Liver (tissue), 3 donors: ENCODE measurements at regions not wholly inside any gene's neighbourhood (a gene's known extent, or its start where the extent isn't known, plus 50 kb on each side); places are given as distances from the start of the nearest gene placed in this dataset.
"Not testable (repeated sequence)": the region's sequence is repeated elsewhere in the genome, so short reads cannot be mapped to it uniquely, and the experiment has no call there.

ENCODE experiments used
- EGR1 ChIP-seq, 2 donors: IDR thresholded peaks; 2 replicates each; pipeline ENCODE4 v1.6.1; 2016 to 2018; ENCODE audit warnings: antibody characterized with exemption in 2 of 2, low read depth in 2 of 2
- GABPA ChIP-seq, 2 donors: IDR thresholded peaks in 1 of 2; conservative IDR thresholded peaks in 1 of 2; 2 replicates each; pipeline ENCODE4 v1.6.1; 2016; ENCODE audit warnings: antibody characterized with exemption in 2 of 2, mild to moderate bottlenecking in 1 of 2, moderate library complexity in 1 of 2
- HNF4A ChIP-seq, 2 donors: conservative IDR thresholded peaks; 2 replicates each; pipeline ENCODE4 v1.6.1; 2016; ENCODE audit warnings: antibody characterized with exemption in 2 of 2, mild to moderate bottlenecking in 2 of 2
- JUND ChIP-seq, 2 donors: IDR thresholded peaks; 2 replicates each; pipeline ENCODE4 v1.6.1; 2016; ENCODE audit warnings: antibody characterized with exemption in 2 of 2
- RAD21 ChIP-seq, 2 donors: IDR thresholded peaks; 2 replicates each; pipeline ENCODE4 v1.6.1; 2016; ENCODE audit warnings: antibody characterized with exemption in 2 of 2, mild to moderate bottlenecking in 2 of 2
- SP1 ChIP-seq: IDR thresholded peaks from 2 replicates; pipeline ENCODE4 v1.6.1; 2018; ENCODE audit warnings: antibody characterized with exemption, mild to moderate bottlenecking
- TAF1 ChIP-seq: conservative IDR thresholded peaks from 2 replicates; pipeline ENCODE4 v1.6.1; 2016; ENCODE audit warnings: antibody characterized with exemption, mild to moderate bottlenecking
- TF ChIP-seq, protein P1 (sequence below): fragments of 150-350 bp; IDR thresholded peaks from 2 replicates; pipeline ENCODE4 v1.5.1; 2017; ENCODE audit warnings: improper control_type of control experiment, low read depth, low read length; ENCODE audit not compliant: missing input control
- TF ChIP-seq, protein P2 (sequence below): IDR thresholded peaks from 2 replicates; pipeline ENCODE4 v1.6.1; 2016; ENCODE audit warnings: antibody characterized with exemption
- TF ChIP-seq, protein P3 (sequence below): IDR thresholded peaks from 2 replicates; pipeline ENCODE4 v1.6.1; 2016; ENCODE audit warnings: antibody characterized with exemption, mild to moderate bottlenecking
- TF ChIP-seq, protein P4 (sequence below): IDR thresholded peaks from 2 replicates; pipeline ENCODE4 v1.6.1; 2016; ENCODE audit warnings: antibody characterized with exemption
- donor health status: healthy.
- donor health status: healthy.

DNA sequence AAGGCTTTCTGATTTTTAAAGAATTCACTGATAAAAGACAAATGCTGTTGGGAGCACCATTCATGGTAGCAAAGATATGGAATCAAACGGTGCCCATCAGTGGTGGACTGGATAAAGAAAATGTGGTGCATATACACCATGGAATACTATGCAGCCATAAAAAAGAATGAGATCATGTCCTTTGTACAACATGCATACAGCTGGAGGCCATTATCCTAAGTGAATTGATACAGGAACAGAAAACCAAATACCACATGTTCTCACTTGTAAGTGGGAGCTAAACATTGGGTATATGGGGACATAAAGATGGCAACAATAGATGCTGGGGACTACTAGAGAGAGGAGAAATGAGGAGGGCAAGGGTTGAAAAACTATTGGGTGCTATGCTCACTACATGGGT is 68.8 kb upstream of the MPP7 start:
- TF ChIP-seq EGR1 (IDR thresholded peaks at IDR 0.05; ENCODE audit: low read depth in 2 of 2); RAD21 (IDR thresholded peaks at IDR 0.05); GABPA (IDR thresholded peaks at IDR 0.05 in 1 of 2, conservative IDR thresholded peaks at IDR 0.05 in 1 of 2); SP1; HNF4A (conservative IDR thresholded peaks at IDR 0.05); TAF1; JUND (IDR thresholded peaks at IDR 0.05): not testable (repeated sequence)
- TF ChIP-seq, protein P1, sequence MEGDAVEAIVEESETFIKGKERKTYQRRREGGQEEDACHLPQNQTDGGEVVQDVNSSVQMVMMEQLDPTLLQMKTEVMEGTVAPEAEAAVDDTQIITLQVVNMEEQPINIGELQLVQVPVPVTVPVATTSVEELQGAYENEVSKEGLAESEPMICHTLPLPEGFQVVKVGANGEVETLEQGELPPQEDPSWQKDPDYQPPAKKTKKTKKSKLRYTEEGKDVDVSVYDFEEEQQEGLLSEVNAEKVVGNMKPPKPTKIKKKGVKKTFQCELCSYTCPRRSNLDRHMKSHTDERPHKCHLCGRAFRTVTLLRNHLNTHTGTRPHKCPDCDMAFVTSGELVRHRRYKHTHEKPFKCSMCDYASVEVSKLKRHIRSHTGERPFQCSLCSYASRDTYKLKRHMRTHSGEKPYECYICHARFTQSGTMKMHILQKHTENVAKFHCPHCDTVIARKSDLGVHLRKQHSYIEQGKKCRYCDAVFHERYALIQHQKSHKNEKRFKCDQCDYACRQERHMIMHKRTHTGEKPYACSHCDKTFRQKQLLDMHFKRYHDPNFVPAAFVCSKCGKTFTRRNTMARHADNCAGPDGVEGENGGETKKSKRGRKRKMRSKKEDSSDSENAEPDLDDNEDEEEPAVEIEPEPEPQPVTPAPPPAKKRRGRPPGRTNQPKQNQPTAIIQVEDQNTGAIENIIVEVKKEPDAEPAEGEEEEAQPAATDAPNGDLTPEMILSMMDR, result not testable (repeated sequence)
- TF ChIP-seq, protein P2, sequence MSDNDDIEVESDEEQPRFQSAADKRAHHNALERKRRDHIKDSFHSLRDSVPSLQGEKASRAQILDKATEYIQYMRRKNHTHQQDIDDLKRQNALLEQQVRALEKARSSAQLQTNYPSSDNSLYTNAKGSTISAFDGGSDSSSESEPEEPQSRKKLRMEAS, result not testable (repeated sequence)
- TF ChIP-seq, protein P3, sequence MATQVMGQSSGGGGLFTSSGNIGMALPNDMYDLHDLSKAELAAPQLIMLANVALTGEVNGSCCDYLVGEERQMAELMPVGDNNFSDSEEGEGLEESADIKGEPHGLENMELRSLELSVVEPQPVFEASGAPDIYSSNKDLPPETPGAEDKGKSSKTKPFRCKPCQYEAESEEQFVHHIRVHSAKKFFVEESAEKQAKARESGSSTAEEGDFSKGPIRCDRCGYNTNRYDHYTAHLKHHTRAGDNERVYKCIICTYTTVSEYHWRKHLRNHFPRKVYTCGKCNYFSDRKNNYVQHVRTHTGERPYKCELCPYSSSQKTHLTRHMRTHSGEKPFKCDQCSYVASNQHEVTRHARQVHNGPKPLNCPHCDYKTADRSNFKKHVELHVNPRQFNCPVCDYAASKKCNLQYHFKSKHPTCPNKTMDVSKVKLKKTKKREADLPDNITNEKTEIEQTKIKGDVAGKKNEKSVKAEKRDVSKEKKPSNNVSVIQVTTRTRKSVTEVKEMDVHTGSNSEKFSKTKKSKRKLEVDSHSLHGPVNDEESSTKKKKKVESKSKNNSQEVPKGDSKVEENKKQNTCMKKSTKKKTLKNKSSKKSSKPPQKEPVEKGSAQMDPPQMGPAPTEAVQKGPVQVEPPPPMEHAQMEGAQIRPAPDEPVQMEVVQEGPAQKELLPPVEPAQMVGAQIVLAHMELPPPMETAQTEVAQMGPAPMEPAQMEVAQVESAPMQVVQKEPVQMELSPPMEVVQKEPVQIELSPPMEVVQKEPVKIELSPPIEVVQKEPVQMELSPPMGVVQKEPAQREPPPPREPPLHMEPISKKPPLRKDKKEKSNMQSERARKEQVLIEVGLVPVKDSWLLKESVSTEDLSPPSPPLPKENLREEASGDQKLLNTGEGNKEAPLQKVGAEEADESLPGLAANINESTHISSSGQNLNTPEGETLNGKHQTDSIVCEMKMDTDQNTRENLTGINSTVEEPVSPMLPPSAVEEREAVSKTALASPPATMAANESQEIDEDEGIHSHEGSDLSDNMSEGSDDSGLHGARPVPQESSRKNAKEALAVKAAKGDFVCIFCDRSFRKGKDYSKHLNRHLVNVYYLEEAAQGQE, result not testable (repeated sequence)
- TF ChIP-seq, protein P4, sequence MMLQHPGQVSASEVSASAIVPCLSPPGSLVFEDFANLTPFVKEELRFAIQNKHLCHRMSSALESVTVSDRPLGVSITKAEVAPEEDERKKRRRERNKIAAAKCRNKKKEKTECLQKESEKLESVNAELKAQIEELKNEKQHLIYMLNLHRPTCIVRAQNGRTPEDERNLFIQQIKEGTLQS, result not testable (repeated sequence)
